Stimulated activated CD4-positive, alpha-beta T cell treated with anti-CD3 and anti-CD28 coated beads, Interleukin-2, amount 100 ng/mL, for 24 hours (primary cell): ENCODE measurements at regions not wholly inside any gene's neighbourhood (a gene's known extent, or its start where the extent isn't known, plus 50 kb on each side); places are given as distances from the start of the nearest gene placed in this dataset.

Experiments
- DNase-seq, 2 donors: peaks; one replicate each; pipeline ENCODE4 v3.0.0-alpha.2; 2020

- DNase-seq, result no peak
Observed at GRCh38 chr2:19711470-19712372, 190.1 kb downstream of the TTC32 start.

- no peak for DNase-seq
Observed at GRCh38 chr2:19710230-19710629, 191.6 kb downstream of the TTC32 start.

GRCh38 chr2:19709553-19709952 lies 192.2 kb downstream of the TTC32 start:
- no peak for DNase-seq

GRCh38 chr2:19708776-19709175 lies 193.0 kb downstream of the TTC32 start:
- DNase-seq, result no peak

GRCh38 chr2:19706332-19706731 lies 195.5 kb downstream of the TTC32 start:
- DNase-seq, result no peak

GRCh38 chr2:19702267-19702666 lies 199.5 kb downstream of the TTC32 start:
- no peak for DNase-seq

GRCh38 chr2:19700861-19701585 lies 200.8 kb downstream of the TTC32 start:
- DNase-seq, result no peak

GRCh38 chr2:19697131-19697530 lies 204.7 kb downstream of the TTC32 start:
- DNase-seq, result no peak

- no peak for DNase-seq
Observed at GRCh38 chr2:19695706-19696105, 206.1 kb downstream of the TTC32 start.

- DNase-seq, result no peak
Observed at GRCh38 chr2:19691892-19692291, 209.9 kb downstream of the TTC32 start.

- DNase-seq, result no peak
Observed at GRCh38 chr2:19690429-19690828, 211.4 kb downstream of the TTC32 start.

GRCh38 chr2:19689646-19690168 lies 212.1 kb downstream of the TTC32 start:
- DNase-seq, result no peak

GRCh38 chr2:19688059-19688458 lies 213.7 kb downstream of the TTC32 start:
- DNase-seq, result no peak

- no peak for DNase-seq
Observed at GRCh38 chr2:19687017-19687659, 214.6 kb downstream of the TTC32 start.

- DNase-seq, result no peak
Observed at GRCh38 chr2:19686439-19686838, 215.3 kb downstream of the TTC32 start.

GRCh38 chr2:19685731-19686130 lies 216.1 kb downstream of the TTC32 start:
- DNase-seq, result no peak

GRCh38 chr2:19684516-19684915 lies 217.3 kb downstream of the TTC32 start:
- DNase-seq, result no peak

GRCh38 chr2:19683556-19683955 lies 218.2 kb downstream of the TTC32 start:
- DNase-seq, result no peak

GRCh38 chr2:19682493-19682892 lies 219.3 kb downstream of the TTC32 start:
- DNase-seq, result no peak

GRCh38 chr2:19677825-19678518 lies 223.8 kb downstream of the TTC32 start:
- no peak for DNase-seq

- DNase-seq, result no peak
Observed at GRCh38 chr2:19677215-19677777, 224.5 kb downstream of the TTC32 start.

GRCh38 chr2:19676770-19677169 lies 225.0 kb downstream of the TTC32 start:
- DNase-seq, result no peak
